GM19351 (cell line): ENCODE measurements at regions not wholly inside any gene's neighbourhood (a gene's known extent, or its start where the extent isn't known, plus 50 kb on each side); places are given as distances from the start of the nearest gene placed in this dataset.

ENCODE experiments used
- ATAC-seq: cut with Tn5 transposase; IDR thresholded peaks from one replicate; pipeline ENCODE4 v1.9.1; 2021; ENCODE audit warnings: mild to moderate bottlenecking, moderate library complexity; ENCODE audit not compliant: unreplicated experiment

DNA sequence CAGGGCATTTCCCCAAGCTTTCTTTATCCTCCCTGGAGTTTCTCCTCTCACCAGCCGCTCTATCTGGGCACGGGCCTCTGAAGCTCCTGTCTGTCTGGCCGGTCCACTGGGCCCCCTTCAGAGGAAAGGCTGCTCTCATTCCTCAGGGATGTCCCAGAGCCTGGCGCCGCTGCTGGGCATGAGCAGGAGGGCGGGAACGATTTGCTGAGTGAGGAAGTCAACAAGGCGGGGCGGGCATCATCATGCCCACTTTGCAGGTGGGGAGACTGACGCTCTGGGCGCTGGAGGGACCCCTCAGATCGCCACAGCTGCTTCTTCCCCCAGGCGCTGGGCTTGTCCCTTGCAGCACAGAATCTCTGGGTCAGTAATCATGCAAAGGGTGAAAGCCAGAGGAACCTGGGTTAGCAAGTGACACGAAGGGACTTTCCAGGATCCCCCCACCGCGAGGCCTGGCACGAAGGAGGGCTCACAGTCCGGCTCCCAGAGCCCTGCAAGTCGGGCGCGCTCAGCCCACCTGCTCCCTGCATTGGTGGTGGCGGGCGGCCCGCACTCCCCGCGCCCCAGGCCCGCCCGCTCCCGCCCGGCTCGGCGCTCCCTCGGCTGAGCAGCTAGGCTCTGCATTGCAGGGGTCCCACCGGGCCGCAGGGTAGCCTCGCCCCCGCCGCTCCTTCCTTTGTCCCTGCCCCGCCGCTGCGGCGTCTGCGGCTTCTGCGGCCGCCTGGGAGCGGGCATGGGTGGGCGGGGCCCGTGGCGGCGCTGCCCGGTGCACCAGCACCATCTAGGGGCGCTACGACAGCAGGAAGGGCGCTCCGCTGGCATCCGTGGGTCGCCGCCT lies 157.8 kb downstream of the CYRIA start:
- ATAC-seq: peak; percentile 41

DNA sequence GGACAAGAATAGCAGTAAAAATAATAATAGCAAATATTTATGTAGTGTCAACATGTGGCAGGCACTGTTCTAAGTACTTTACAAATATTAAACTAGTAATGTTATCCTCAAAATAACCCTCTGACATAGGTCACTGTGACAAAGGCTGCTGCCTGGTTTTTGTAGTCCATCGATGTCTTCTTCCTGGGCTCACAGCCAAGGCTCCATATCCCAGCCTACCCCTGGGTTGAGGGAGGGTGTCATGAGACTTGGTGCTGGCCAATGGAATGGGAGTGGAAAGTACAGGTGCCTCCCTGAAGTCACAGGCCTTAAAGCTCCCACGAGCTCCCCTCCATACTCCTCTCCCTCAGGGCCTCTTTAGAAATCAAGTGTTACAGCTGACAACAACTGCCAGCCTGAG lies 159.3 kb downstream of the CYRIA start:
- no peak for ATAC-seq

DNA sequence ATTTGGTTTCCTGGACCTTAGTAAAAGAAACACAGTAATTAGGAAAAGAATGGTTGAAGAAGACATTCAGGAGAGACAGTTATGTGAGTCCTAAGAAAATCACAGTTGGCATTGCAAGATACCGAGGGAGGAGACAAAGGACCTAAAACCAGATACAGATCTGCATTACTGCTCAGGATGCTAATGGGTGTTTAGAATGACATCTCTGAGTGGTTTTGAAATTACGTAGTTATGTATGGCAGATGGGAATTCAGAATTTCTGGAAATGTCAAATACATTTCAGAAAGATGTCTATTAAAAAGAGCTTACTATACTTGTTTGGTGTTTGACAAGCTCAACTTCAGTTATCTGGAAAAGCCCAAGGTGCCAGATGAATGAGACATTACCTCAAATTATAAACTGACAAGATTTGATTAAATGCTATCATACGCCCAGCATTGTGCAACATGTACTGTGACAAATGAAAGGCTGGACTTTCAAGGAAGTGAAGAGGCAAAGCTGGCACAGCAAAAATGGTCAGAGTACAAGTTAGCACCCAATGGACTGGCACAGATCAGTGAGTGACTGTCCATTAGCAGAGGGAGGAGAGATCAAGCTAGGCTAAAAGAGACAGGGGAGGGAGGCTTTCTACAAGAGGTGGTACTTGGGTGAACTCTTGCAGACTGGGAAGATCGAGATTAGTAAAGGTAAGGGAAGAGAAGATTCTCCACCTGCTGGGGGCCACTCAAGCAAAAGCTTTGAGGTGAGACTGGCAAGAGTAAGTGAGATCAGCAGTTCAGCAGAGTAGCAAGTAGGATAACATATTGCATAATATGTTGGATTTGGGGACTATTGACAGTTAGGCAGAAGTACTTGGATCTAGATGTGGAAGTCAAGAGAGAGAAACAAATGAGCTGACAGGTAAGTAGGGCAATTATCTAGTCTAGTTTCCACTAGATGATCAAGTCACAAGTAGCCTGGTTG lies 168.9 kb downstream of the CYRIA start:
- no peak for ATAC-seq

DNA sequence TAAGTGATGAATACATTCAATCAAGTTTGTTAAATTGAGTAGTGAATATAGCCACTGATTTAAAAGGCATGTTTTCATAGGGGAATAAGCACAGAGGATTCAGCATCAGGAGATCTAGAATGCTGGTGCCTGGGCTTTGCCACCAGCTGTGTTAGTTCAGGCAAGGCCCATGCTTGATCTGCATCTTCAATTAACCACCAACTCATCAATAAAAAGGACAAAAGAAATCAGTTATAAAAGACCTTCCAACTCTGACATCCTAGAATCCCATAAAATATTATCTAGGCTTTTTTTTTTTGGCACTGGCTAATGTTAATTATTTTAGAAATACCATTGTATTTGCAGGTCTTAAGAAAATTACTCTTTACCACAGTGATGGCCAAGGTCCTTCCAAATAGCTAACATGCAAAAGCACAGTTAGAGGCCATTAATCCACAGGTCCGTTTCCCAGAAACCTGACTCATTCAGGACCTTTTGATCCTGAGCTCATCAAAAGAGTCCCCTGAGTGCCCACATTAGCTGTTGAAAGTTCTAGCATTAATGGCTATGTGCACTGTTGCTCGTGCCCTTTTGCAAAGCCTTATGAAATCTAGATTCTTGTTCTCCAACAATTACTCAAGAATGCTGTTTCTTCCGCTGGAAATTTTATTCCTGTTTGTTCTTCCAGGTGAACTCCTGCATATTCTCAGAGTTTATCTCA lies 170.0 kb downstream of the CYRIA start:
- no peak for ATAC-seq

DNA sequence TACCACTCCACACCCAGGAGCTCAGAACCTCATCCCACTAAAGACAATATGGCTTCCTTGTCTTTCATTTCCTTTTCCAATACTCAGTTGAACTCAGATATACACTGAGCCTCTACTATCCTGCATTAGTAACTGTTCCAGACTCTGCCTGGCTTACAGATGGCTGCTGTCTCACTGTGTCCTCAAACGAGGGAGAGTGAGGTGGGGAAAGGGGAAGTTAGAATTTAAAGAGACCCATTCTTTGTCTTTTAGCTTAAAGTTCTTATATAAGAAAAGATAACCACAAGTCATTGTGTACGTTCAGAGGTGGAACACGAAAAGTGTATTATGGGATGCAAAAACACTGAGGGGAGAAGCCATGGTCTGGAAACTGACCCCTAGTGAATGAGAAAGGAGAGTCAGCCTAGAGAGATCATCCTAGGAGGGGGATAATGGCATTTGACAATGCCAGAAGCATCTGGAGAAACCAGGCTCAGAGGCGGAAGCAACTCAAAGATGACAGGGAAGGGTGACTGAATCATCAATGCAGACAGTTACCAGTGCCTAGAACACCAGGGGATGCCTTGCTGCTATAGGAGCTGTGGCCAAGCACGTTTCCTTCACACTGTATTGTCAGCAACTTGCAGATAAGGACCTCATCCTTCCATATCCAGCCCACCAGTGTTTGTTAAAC lies 170.7 kb downstream of the CYRIA start:
- no peak for ATAC-seq

DNA sequence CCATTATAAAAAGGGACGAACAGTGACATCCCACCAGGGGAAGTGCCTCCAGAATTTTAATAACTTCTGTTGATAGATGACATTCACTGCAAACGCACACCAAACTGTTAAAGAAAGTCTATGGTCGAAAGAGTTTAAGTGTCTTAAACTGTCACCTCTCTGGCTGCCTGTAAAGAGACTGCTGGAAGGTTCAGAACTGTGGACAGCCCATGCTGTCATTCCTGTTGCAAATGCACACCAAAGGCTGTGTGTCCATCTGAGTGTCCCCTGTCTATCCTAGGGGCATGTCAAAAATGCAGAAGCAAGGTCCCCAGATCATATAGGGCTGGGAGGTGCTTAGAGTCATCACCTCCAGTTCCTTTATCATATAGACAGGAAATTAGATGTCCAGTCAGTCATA lies 171.8 kb downstream of the CYRIA start:
- ATAC-seq: no peak

DNA sequence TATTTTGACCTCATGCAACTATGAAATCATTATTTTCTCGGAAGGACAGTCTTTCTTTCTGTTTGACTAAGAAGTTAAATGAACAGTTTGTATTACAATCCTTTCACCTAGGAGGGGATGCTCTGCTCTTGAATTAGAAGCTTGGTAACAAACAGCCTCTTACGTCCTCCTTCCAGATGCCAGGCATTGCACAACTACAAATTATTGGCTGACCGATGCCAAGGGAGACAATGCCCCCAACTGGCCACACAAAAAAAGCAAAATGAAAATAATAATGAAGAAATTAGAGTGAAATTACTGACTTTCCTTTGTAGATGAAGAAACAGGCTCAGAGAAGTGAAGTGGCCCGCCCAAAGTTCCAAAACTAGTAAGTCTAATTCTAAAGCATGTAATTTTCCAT lies 177.9 kb downstream of the CYRIA start:
- no peak for ATAC-seq

DNA sequence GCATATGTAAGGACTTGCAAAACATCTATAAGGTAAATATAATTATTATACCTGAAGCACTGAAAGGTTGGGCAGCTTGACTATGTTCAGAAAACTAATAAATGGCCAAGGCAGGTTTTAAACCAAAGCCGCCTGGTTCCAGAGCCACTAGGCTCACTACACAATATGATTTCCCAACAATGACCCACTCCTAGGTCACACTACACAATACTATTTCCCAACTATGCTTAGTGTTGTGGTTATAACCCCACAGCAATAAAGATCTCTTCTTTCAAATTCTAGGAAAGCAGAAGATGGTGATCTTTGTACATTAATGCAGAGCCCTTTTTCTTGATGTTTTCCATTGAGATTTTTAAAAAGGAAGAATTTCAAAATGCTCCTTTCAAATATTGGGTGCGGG lies 180.4 kb downstream of the CYRIA start:
- ATAC-seq: no peak

DNA sequence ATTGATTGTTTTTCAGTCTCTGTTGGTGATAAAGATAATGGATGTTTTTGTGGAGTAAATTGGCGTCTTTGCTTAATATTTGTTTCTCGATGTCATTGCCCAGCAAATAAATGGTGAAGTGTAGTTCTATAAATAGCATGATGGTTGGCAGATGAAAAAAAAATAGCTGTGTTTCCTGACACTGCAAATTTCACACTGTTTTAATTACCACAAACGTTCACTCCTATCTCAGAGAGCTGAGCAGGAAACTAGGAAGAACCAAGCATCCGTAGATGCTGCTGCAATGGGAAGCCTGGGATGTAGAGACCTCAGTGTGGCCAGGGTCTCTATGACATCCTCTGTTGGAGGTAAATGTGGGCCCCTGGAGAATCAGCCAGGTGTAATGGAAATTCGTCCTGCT lies 183.2 kb downstream of the CYRIA start:
- no peak for ATAC-seq

DNA sequence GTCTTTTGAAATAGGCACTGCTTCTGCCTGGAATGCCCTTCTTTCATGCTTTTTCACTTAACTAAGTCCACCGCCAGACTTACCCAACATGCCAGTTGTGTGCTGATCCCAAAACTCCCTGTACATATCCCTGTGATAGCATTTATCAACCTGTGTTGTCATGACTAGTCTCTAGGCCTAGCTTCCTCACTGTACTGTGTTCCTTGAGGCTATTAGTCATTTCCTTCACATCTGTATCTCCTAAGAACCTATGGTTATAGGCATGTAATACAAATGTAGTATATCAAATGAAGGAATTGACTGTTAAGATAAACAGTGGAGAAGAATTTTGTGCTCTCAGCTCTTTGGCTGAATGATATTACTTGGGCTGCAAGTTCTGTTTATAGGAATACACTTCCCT lies 184.3 kb downstream of the CYRIA start:
- no peak for ATAC-seq

DNA sequence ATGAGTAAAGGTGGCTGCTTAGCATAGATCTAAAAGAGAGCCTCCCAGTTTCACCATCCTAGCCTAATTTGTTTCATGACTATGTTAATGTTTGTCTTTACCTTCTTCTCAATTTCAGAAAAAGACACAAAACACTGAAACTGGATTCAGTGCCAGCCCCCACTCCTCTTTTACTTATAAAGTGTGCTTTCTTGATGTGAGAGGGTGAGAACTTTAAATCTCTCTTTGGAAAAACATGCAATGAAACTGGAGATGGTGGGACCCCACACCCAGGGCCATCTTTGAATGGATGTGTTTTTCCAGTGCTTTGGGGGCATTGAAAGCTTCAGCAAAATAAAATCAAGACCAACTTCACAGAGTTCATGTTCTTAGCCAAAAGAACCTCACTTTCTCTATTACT lies 185.9 kb downstream of the CYRIA start:
- ATAC-seq: no peak

DNA sequence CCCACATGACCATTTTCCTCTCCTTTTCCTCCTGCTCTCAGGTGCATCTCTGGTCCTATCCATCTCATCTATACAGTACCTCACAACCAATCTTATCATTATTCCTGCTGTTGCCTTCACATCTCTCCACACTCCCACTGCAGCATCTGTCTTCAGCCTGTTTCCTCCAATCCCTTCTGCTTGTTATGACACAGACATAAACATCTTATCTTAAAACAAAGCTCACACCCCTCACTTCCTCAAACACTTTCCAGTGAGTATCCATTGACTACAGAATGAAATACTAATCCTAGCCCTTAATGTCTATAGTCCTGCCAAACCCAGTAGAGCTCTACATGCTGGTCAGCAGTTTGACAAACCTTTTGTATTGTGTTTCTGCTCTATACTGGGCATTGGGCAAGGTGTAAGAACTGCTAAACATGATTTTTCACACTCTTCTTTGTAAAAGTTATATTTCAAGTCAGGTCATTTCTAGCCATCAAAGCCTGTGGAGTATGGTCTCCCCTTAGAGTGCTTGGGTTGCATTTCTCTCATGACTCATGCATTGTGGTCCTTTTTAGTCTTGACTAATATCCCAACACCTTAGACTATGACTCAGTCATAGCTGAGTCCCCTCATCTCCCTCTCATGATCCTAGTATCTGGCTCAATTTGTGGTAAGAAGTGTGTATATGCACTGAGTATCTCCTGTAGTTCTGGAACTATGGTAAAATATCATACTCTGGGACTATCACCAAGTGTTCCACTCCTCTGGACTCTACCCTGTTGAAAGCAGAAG lies 187.0 kb downstream of the CYRIA start:
- ATAC-seq: no peak

DNA sequence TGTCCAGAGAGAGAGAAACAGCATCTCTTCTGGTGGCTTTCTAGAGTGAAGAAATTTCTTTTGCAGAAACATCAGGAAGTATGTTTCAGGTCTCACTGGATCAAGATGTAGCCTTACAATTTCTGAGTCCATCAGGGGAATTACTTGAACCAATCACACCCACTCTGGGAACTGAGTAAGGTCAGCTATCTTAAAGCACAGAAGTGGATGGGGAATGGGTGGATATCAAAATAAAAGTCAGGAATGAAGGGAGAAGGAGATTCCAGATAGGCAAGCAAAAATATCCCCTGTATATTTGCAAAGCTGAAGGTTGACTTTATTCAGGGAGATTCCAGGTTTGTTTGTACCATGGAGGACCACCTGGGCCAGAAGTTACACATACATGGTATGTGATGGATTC lies 188.0 kb downstream of the CYRIA start:
- ATAC-seq: no peak

DNA sequence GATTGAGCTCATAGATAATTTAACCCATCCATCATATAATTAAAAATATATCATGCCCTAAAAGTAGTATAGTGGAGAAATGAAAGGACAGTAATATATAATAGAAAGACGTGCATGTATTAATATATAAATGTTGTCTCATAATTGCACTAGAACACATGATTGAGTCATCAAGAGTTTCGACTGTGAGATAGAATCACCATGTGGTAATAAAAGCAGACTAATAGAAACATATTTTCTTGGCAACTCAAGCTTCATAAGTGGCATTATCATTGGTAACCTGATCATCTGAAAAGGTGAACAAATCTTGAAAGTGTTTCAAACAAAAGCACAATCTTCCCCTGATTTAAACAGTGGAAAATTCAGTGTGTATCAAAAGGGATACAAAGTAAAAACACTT lies 188.8 kb downstream of the CYRIA start:
- ATAC-seq: no peak

DNA sequence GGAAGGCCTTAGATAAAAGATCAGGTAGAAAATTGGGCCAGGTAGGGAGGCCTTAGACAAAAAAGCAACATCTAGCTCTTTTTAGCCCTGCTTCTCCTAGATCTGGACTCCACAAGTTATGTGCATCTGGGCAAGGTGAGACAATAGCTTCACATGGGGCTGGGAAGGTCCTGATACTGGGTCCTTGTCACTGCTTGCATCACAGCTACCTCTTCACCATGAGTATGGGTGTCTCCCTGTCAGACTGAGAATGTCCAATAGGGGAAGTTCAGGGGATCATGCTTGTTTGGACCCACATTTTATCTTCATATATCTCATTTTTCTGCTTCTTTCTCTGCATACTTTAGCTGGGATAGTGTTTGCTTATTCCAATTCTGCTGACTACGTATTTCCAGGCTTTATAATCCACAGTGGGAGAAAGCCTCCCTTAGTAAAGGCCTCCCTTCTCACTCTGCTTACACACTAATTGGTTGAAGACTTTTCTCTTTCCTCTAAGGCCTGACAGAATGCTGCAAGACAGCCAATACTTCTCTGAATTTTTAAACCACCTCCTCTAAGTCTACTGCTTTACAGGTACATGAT lies 189.6 kb downstream of the CYRIA start:
- ATAC-seq: no peak

DNA sequence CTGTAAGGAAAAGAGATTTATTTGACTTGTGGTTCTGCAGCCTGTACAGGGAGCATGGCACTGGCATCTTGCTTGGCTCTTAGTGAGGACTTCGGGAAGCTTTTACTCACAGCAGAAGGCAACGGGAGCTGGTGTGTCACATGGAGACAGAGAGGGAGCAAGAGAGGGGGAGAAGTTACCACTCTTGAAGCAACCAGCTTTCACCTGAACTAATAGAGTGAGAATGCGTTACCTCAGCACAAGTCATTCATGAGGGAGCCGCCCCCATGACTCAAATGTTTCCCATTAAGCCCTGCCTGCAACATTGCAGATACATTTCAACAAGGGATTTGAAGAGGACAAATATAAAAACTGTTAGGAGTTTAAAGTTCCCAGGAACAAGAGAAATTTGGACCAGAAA lies 190.0 kb downstream of the CYRIA start:
- ATAC-seq: no peak

DNA sequence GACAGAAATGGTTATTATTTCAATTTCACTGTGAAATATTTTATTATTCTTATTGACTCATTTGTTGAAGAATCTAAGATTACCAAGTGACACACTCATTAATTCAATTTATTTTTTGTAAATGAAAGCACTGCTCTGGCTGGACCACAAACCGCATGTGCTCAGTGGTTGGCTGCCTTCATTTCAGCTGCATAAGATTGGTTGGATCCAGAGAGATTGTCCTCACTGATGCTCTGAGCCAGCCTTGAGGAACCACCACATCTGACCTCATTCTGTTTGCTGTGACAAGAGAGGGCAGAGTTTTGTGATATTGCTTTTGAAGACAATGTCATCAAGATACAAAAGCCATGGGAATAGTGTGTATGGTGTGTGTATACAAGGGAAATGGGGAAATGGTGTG lies 192.1 kb downstream of the CYRIA start:
- ATAC-seq: no peak

DNA sequence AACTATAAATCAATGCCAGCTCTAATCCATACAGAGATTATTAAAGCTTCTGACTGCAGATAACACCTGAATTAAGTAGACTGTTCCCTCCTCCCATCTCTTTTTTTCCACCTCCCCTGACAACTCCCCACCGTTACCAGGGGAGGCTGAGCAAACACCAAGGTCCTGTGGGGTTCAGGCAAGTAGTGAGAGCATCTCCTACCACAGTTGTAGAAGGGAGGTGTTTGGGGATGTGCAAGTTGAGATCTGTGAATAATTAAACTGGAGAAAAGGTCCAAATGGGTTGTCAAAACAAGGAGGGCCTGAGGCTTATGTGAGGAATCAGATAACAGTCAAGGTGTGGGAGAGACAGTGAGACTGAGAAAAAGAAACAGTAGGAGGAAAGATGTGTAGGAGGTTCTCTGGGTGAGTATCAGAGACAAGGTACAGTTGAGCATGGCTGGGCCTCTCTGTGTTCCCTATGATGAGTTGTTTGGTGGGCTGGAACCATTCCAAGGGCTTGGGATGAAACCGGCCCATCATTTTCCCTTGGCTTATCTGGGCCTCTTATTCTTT lies 194.6 kb downstream of the CYRIA start:
- ATAC-seq: no peak

DNA sequence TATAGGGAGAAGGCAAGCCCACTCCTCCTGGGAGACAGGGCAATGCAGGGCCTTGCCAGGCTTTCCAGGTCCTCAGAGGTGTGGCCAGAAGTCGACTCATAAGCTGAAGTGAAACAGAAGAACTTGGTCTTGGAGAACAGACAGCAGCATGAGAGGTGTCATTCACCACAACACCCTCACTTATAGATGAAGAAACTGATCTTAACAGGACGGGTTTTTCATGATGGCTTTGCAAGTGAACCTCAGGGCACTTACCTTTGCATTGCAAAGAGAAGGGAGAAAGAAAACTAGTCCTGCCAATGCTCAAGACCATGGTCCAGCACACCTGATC lies 198.8 kb downstream of the CYRIA start:
- ATAC-seq: no peak
